Gastroesophageal sphincter (tissue), 3 donors: ENCODE measurements at regions not wholly inside any gene's neighbourhood (a gene's known extent, or its start where the extent isn't known, plus 50 kb on each side); places are given as distances from the start of the nearest gene placed in this dataset.

ENCODE experiments used
- EP300 ChIP-seq: sonication (generic); formaldehyde crosslinking; IDR thresholded peaks from one replicate; pipeline ENCODE4 v1.6.1; 2017; ENCODE audit warnings: antibody characterized with exemption, mild to moderate bottlenecking
- POLR2A ChIP-seq, 2 donors: fragments of 450-650 bp; IDR thresholded peaks; one replicate each; pipeline ENCODE4 v1.6.1; 2017; ENCODE audit warnings: antibody characterized with exemption in 2 of 2, mild to moderate bottlenecking in 2 of 2, moderate library complexity in 1 of 2
- POLR2AphosphoS5 ChIP-seq: sonication (generic); formaldehyde crosslinking; IDR thresholded peaks from one replicate; pipeline ENCODE4 v1.6.1; 2017; ENCODE audit warnings: antibody characterized with exemption
- TF ChIP-seq, protein P1 (sequence below), 4 experiments: fragments of 200-600 bp in 2 of 4; fragments of 450-650 bp in 2 of 4; sonication (generic) in 1 of 4; IDR thresholded peaks; one replicate each; pipeline ENCODE4 v1.5.1; 2017 to 2019; ENCODE audit warnings: antibody characterized with exemption in 4 of 4, mild to moderate bottlenecking in 2 of 4, moderate library complexity in 2 of 4

DNA sequence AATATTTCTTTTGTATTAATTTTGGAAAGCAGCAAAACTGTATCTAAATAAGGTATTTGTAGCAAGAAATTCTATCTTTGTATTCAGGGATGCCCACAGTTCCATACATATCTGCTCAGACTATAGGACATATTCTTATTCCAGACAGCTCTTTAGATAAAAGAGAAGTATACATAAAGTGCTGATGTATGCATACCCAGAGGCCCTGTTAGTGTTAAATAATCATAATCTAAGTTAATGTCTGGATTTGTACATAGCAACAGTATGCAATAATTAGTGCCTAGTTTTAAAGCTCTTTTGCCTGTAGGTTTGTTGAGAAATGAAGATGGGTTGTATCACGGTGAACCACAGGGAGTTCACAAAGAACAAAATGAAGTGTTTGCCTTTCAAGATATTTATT is 428.0 kb upstream of the RGPD4 start:
- TF ChIP-seq, protein P1, sequence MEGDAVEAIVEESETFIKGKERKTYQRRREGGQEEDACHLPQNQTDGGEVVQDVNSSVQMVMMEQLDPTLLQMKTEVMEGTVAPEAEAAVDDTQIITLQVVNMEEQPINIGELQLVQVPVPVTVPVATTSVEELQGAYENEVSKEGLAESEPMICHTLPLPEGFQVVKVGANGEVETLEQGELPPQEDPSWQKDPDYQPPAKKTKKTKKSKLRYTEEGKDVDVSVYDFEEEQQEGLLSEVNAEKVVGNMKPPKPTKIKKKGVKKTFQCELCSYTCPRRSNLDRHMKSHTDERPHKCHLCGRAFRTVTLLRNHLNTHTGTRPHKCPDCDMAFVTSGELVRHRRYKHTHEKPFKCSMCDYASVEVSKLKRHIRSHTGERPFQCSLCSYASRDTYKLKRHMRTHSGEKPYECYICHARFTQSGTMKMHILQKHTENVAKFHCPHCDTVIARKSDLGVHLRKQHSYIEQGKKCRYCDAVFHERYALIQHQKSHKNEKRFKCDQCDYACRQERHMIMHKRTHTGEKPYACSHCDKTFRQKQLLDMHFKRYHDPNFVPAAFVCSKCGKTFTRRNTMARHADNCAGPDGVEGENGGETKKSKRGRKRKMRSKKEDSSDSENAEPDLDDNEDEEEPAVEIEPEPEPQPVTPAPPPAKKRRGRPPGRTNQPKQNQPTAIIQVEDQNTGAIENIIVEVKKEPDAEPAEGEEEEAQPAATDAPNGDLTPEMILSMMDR (IDR thresholded peaks at IDR 0.05): no peak
- TF ChIP-seq EP300: no peak
- TF ChIP-seq POLR2A (IDR thresholded peaks at IDR 0.05): no peak
- no peak for TF ChIP-seq POLR2AphosphoS5
